H1 (cell line): ENCODE measurements at regions not wholly inside any gene's neighbourhood (a gene's known extent, or its start where the extent isn't known, plus 50 kb on each side); places are given as distances from the start of the nearest gene placed in this dataset.

Experiments used
- CTCF ChIA-PET: fragments of 300-600 bp; sonication (Branson Sonifier 250); formaldehyde crosslinking; loops from one replicate; lab custom pipeline; 2021; ENCODE audit not compliant: partially characterized antibody; lab: Charles Lee
- POLR2A ChIA-PET: fragments of 300-600 bp; sonication (Branson Sonifier 250); formaldehyde crosslinking; loops from one replicate; lab custom pipeline; 2021; ENCODE audit warnings: inconsistent platforms; ENCODE audit not compliant: partially characterized antibody; lab: Charles Lee
- DNase-seq, 2 experiments: peaks; one replicate each; pipeline versions ENCODE4 v3.0.0 to v3.0.0-alpha.2; 2010 to 2022; ENCODE audit warnings: low spot score in 2 of 2, low read depth in 1 of 2, mixed read lengths in 1 of 2
- FAIRE-seq: peaks from 2 replicates; lab custom pipeline; 2011; peaks lifted over from hg19 to GRCh38; lab: Jason Lieb, UNC
- H2AFZ ChIP-seq: 2 replicates; pipeline ENCODE4 v1.8.1; 2012; ENCODE audit warnings: low read length, inconsistent platforms
- H2AK5ac ChIP-seq: 2 replicates; pipeline ENCODE4 v1.6.1; 2013; ENCODE audit warnings: low read depth, low read length
- H2BK120ac ChIP-seq: replicated peaks from 2 replicates; pipeline ENCODE3; 2013; ENCODE audit warnings: low read depth, low read length, inconsistent platforms
- H2BK12ac ChIP-seq: 2 replicates; pipeline ENCODE4 v1.6.1; 2013; ENCODE audit warnings: low read depth, low read length
- H2BK15ac ChIP-seq: 2 replicates; pipeline ENCODE4 v1.6.1; 2013; ENCODE audit warnings: low read length
- H2BK20ac ChIP-seq: 2 replicates; pipeline ENCODE4 v1.6.1; 2013; ENCODE audit warnings: low read length
- H2BK5ac ChIP-seq: 2 replicates; pipeline ENCODE4 v1.6.1; 2013; ENCODE audit warnings: low read depth, low read length
- H3K14ac ChIP-seq: 2 replicates; pipeline ENCODE4 v1.6.1; 2013; ENCODE audit warnings: inconsistent platforms; ENCODE audit not compliant: insufficient read length
- H3K18ac ChIP-seq: 2 replicates; pipeline ENCODE4 v1.6.1; 2013; ENCODE audit warnings: low read length; ENCODE audit errors: extremely low read depth
- H3K23ac ChIP-seq: 2 replicates; pipeline ENCODE4 v1.6.1; 2013; ENCODE audit warnings: inconsistent platforms; ENCODE audit not compliant: insufficient read length
- H3K23me2 ChIP-seq: 2 replicates; pipeline ENCODE4 v1.6.1; 2013; ENCODE audit warnings: low read depth, low read length
- H3K27ac ChIP-seq: 2 replicates; pipeline ENCODE4 v1.6.1; 2011; ENCODE audit warnings: low read depth, low read length, inconsistent platforms
- H3K27me3 ChIP-seq, 4 experiments: replicated peaks in 1 of 4; 1 replicate in 1 of 4; 2 replicates in 3 of 4; pipeline versions ENCODE4 v1.6.1 to v1.8.1; 2011 to 2013; ENCODE audit warnings: low read length in 3 of 4, mild to moderate bottlenecking in 3 of 4, inconsistent platforms in 2 of 4, mixed read lengths in 2 of 4, moderate library complexity in 1 of 4; ENCODE audit not compliant: control insufficient read depth in 3 of 4, insufficient read depth in 3 of 4; ENCODE audit errors: extremely low read depth in 1 of 4
- H3K36me3 ChIP-seq, 4 experiments: 2 replicates each; pipeline versions ENCODE4 v1.6.1 to v1.8.1; 2011 to 2013; ENCODE audit warnings: mild to moderate bottlenecking in 4 of 4, low read length in 3 of 4, moderate library complexity in 2 of 4, control low read depth in 1 of 4, inconsistent platforms in 1 of 4; ENCODE audit not compliant: insufficient read depth in 4 of 4, control insufficient read depth in 2 of 4
- H3K4ac ChIP-seq: replicated peaks from 2 replicates; pipeline ENCODE3; 2013; ENCODE audit warnings: low read length, low read depth, mixed read lengths, inconsistent platforms; ENCODE audit not compliant: insufficient read length
- H3K4me1 ChIP-seq, 4 experiments: replicated peaks in 1 of 4; 1 replicate in 1 of 4; 2 replicates in 3 of 4; pipeline versions ENCODE4 v1.6.1 to v1.8.1; 2011 to 2013; ENCODE audit warnings: low read length in 3 of 4, inconsistent platforms in 2 of 4, mixed read lengths in 1 of 4; ENCODE audit not compliant: insufficient read depth in 4 of 4, control insufficient read depth in 3 of 4
- H3K4me2 ChIP-seq, 2 experiments: 2 replicates each; pipeline versions ENCODE4 v1.6.1 to v1.8.1; 2011 to 2013; ENCODE audit warnings: low read depth in 2 of 2, low read length in 2 of 2, control low read depth in 1 of 2, inconsistent platforms in 1 of 2, mild to moderate bottlenecking in 1 of 2; ENCODE audit not compliant: insufficient read depth in 1 of 2
- H3K4me3 ChIP-seq, 4 experiments: fragments of 200-600, 300-600 bp in 1 of 4; sonication (generic), shearing (Covaris generic), sonication (Bioruptor Twin) in 1 of 4; 2 replicates each; pipeline versions ENCODE4 v1.5.1 to v1.8.1; 2011 to 2016; ENCODE audit warnings: low read length in 4 of 4, low read depth in 3 of 4, control low read depth in 2 of 4, inconsistent platforms in 2 of 4, mild to moderate bottlenecking in 2 of 4, mixed read lengths in 1 of 4, moderate library complexity in 1 of 4; ENCODE audit not compliant: insufficient read depth in 2 of 4; ENCODE audit errors: extremely low read depth in 1 of 4
- H3K56ac ChIP-seq: replicated peaks from 2 replicates; pipeline ENCODE3; 2013; ENCODE audit warnings: low read depth, mild to moderate bottlenecking, mixed read lengths, low read length, inconsistent platforms; ENCODE audit not compliant: insufficient read length
- H3K79me1 ChIP-seq: 2 replicates; pipeline ENCODE4 v1.6.1; 2013; ENCODE audit warnings: low read depth, low read length, control low read depth
- H3K79me2 ChIP-seq, 2 experiments: 2 replicates each; pipeline versions ENCODE4 v1.6.1 to v1.8.1; 2012 to 2013; ENCODE audit warnings: low read length in 2 of 2, mild to moderate bottlenecking in 2 of 2, inconsistent platforms in 1 of 2; ENCODE audit not compliant: insufficient read depth in 2 of 2, control insufficient read depth in 1 of 2
- H3K9ac ChIP-seq, 4 experiments: replicated peaks in 1 of 4; 1 replicate in 1 of 4; 2 replicates in 3 of 4; pipeline versions ENCODE4 v1.6.1 to v1.8.1; 2011 to 2013; ENCODE audit warnings: low read depth in 3 of 4, low read length in 3 of 4, control low read depth in 2 of 4, mild to moderate bottlenecking in 2 of 4, moderate library complexity in 2 of 4, inconsistent platforms in 1 of 4; ENCODE audit errors: extremely low read depth in 1 of 4
- H3K9me3 ChIP-seq, 2 experiments: 2 replicates each; pipeline versions ENCODE4 v1.6.1 to v1.8.1; 2012 to 2013; ENCODE audit warnings: mild to moderate bottlenecking in 2 of 2, moderate library complexity in 2 of 2, control low read depth in 1 of 2, inconsistent platforms in 1 of 2, low read depth in 1 of 2, low read length in 1 of 2, mixed read lengths in 1 of 2; ENCODE audit not compliant: insufficient read depth in 2 of 2
- H4K20me1 ChIP-seq, 2 experiments: replicated peaks in 1 of 2; 2 replicates each; pipeline versions ENCODE3 to v1.8.1; 2011 to 2013; ENCODE audit warnings: inconsistent platforms in 2 of 2, low read length in 2 of 2, mild to moderate bottlenecking in 1 of 2; ENCODE audit not compliant: insufficient read depth in 2 of 2, control insufficient read depth in 1 of 2
- H4K5ac ChIP-seq: 2 replicates; pipeline ENCODE4 v1.6.1; 2013; ENCODE audit warnings: low read length, low read depth, mixed read lengths, inconsistent platforms; ENCODE audit not compliant: insufficient read length
- H4K8ac ChIP-seq: 2 replicates; pipeline ENCODE4 v1.8.0; 2013; ENCODE audit warnings: mild to moderate bottlenecking, moderate library complexity, low read length, inconsistent platforms; ENCODE audit not compliant: insufficient read depth; ENCODE audit errors: extremely low read depth
- H4K91ac ChIP-seq: replicated peaks from 2 replicates; pipeline ENCODE3; 2013; ENCODE audit warnings: low read length, mixed read lengths, inconsistent platforms; ENCODE audit not compliant: insufficient read length
- E2F6 ChIP-seq: IDR thresholded peaks from 2 replicates; pipeline ENCODE4 v1.6.1; 2012; ENCODE audit warnings: inconsistent platforms
- EP300 ChIP-seq, 2 experiments: IDR thresholded peaks; 1 replicate in 1 of 2; 2 replicates in 1 of 2; pipeline ENCODE4 v1.6.1; 2011 to 2012; ENCODE audit warnings: low read depth in 2 of 2, low read length in 2 of 2, mild to moderate bottlenecking in 2 of 2, borderline replicate concordance in 1 of 2, inconsistent platforms in 1 of 2, moderate library complexity in 1 of 2
- FOSL1 ChIP-seq: IDR thresholded peaks from 2 replicates; pipeline ENCODE4 v1.6.1; 2011; ENCODE audit warnings: mild to moderate bottlenecking, low read depth, low read length, moderate library complexity; ENCODE audit not compliant: insufficient read depth
- GABPA ChIP-seq: IDR thresholded peaks from 2 replicates; pipeline ENCODE4 v1.6.1; 2011; ENCODE audit warnings: mild to moderate bottlenecking, low read length, moderate library complexity, borderline replicate concordance; ENCODE audit not compliant: insufficient read depth
- JUN ChIP-seq: IDR thresholded peaks from 2 replicates; pipeline ENCODE4 v1.6.1; 2011; ENCODE audit warnings: low read depth, mild to moderate bottlenecking, improper control_type of control experiment, low read length
- KDM1A ChIP-seq: fragments of 200-600, 300-600 bp; sonication (generic); IDR thresholded peaks from 2 replicates; pipeline ENCODE4 v1.7.1; 2016; ENCODE audit warnings: mild to moderate bottlenecking, low read length, borderline replicate concordance
- NANOG ChIP-seq: IDR thresholded peaks from 2 replicates; pipeline ENCODE4 v1.6.1; 2011; ENCODE audit warnings: low read length, low read depth, mild to moderate bottlenecking, inconsistent platforms; ENCODE audit not compliant: insufficient read depth, poor library complexity, severe bottlenecking
- POU5F1 ChIP-seq: IDR thresholded peaks from 2 replicates; pipeline ENCODE4 v1.6.1; 2011; ENCODE audit warnings: low read depth, mild to moderate bottlenecking, low read length, moderate library complexity
- RNF2 ChIP-seq: fragments of 200-900, 300-1000 bp; sonication (generic); IDR thresholded peaks from 2 replicates; pipeline ENCODE4 v1.7.1; 2016; ENCODE audit warnings: borderline replicate concordance, low read depth, mild to moderate bottlenecking, antibody characterized with exemption, low read length; ENCODE audit not compliant: poor library complexity, severe bottlenecking; ENCODE audit errors: missing control alignments
- SP1 ChIP-seq: IDR thresholded peaks from 2 replicates; pipeline ENCODE4 v1.6.1; 2011; ENCODE audit warnings: low read depth, low read length
- TBP ChIP-seq: IDR thresholded peaks from 2 replicates; pipeline ENCODE4 v1.6.1; 2011; ENCODE audit warnings: low read depth, low read length, improper control_type of control experiment
- TCF12 ChIP-seq: IDR thresholded peaks from 2 replicates; pipeline ENCODE4 v1.6.1; 2011; ENCODE audit warnings: low read depth, mild to moderate bottlenecking, low read length
- YY1 ChIP-seq: IDR thresholded peaks from 2 replicates; pipeline ENCODE4 v1.6.1; 2011; ENCODE audit warnings: low read depth, mild to moderate bottlenecking, low read length
- WGBS, 2 experiments: shearing (Covaris generic) in 1 of 2; methylation state at CpG; one replicate each; pipeline versions ENCODE4 v1.1.6 to v1.1.7; 2013 to 2015; ENCODE audit warnings: low lambda C conversion rate in 2 of 2, mixed read lengths in 2 of 2, inconsistent platforms in 1 of 2, low coverage in 1 of 2, missing lambda C conversion rate in 1 of 2; ENCODE audit not compliant: insufficient replicate concordance in 2 of 2, insufficient coverage in 1 of 2, insufficient read length in 1 of 2; ENCODE audit errors: extremely low coverage in 1 of 2, missing lambda C conversion rate in 1 of 2; 5-methylcytosine and 5-hydroxymethylcytosine counted together

GRCh38 chr4:178894126-178894525, 1451.9 kb upstream of the AGA start:
- Histone ChIP-seq H2BK12ac (no peak overlapping the region), H2BK15ac (no peak overlapping the region), H3K79me2 (no peaks in the 10 kb centered on the region), H3K14ac (no peak overlapping the region), H3K36me3 (no peaks in the 10 kb centered on the region), H2BK20ac (no peak overlapping the region), H2AK5ac (no peak overlapping the region), H3K9me3 (no peaks in the 10 kb centered on the region), H2BK5ac (no peak overlapping the region), H3K23me2 (no peaks in the 10 kb centered on the region), H3K4me3 (no peak overlapping the region), H3K4ac (no peak overlapping the region), H3K27ac (no peak overlapping the region), H2AFZ (peak overlapping the region; percentile 62; the same call in 1 of the 2 replicates), H2BK120ac (no peak overlapping the region), H4K91ac (no peak overlapping the region), H3K4me2 (no peak overlapping the region), H3K27me3 (no peaks in the 10 kb centered on the region), H3K9ac (no peak overlapping the region), H4K20me1 (no peaks in the 10 kb centered on the region), H3K56ac (no peak overlapping the region), H4K8ac (no peak overlapping the region), H4K5ac (no peak overlapping the region), H3K23ac (no peak overlapping the region), H3K18ac (no peak overlapping the region), H3K79me1 (no peaks in the 10 kb centered on the region), H3K4me1 (no peaks in the 10 kb centered on the region)
- CTCF ChIA-PET: interaction anchor here (0.6 to 1.0 kb wide), 2 partner anchors 28 to 806 kb away, joined by 3 to 5 read pairs; no protein-coding TSS in a partner anchor
- FAIRE-seq (no peak), DNase-seq (no peak)
- TF ChIP-seq E2F6 (no peak), RNF2 (no peak), EP300 (IDR thresholded peaks at IDR 0.05; ENCODE audit: borderline replicate concordance in 1 of 2, low read depth in 2 of 2, low read length in 2 of 2) (no peak), POU5F1 (no peak), NANOG (no peak), TCF12 (no peak), GABPA (no peak), FOSL1 (no peak), TBP (no peak), JUN (no peak), YY1 (no peak), KDM1A (no peak), SP1 (no peak)
- 91% methylated on average over 9 of the region's 9 CpGs; no CpG with 5 or more reads in 1 of the 2 experiments for WGBS, 2 experiments
- POLR2A ChIA-PET: no interaction called here
